ENCODE measurements at regions not wholly inside any gene's neighbourhood (a gene's known extent, or its start where the extent isn't known, plus 50 kb on each side); places are given as distances from the start of the nearest gene placed in this dataset.

- no peaks in the 10 kb centered on the region for H3K27me3 ChIP-seq
- WGBS, result 58% methylated on average over 6 of the region's 6 CpGs
- intact Hi-C loops (cut with DNase I), result no loop called here
- H3K4me3 ChIP-seq, result peak overlapping the region; percentile 5 to 89 (median 10)
- DNase-seq (ENCODE audit: extremely low spot score), result no peak
- no peaks in the 10 kb centered on the region for H3K9me3 ChIP-seq
- no peaks in the 10 kb centered on the region for H3K36me3 ChIP-seq
- TF ChIP-seq EP300 (IDR thresholded peaks at IDR 0.05) (no peak), CTCF (IDR thresholded peaks at IDR 0.05) (no peak), POLR2A (IDR thresholded peaks at IDR 0.05; ENCODE audit: low read depth) (no peak), POLR2AphosphoS5 (IDR thresholded peaks at IDR 0.05) (no peak)
- peaks cover 57 to 76% (median 66%) of the 10 kb centered on the region in 4 donors for H3K4me1 ChIP-seq
- peak overlapping the region; percentile 97 to 99 (median 99) for H3K27ac ChIP-seq (replicated peaks in 1 of 4)
Measured at GRCh38 chr14:73788701-73789551, 62.7 kb upstream of the PTGR2 start.

- Histone ChIP-seq H3K9me3 (no peaks in the 10 kb centered on the region), H3K36me3 (no peaks in the 10 kb centered on the region), H3K27me3 (no peaks in the 10 kb centered on the region), H3K27ac (replicated peaks in 1 of 4) (peak overlapping the region; percentile 97 to 99 (median 99)), H3K4me3 (peak overlapping the region; percentile 66 to 89 (median 81)), H3K4me1 (peaks cover 61 to 76% (median 72%) of the 10 kb centered on the region in 4 donors)
- WGBS, result 29% methylated on average over 4 of the region's 4 CpGs
- TF ChIP-seq POLR2AphosphoS5 (IDR thresholded peaks at IDR 0.05) (no peak), POLR2A (IDR thresholded peaks at IDR 0.05; ENCODE audit: low read depth) (no peak), CTCF (IDR thresholded peaks at IDR 0.05) (no peak), EP300 (IDR thresholded peaks at IDR 0.05) (no peak)
- intact Hi-C loops (cut with DNase I), result no loop called here
- no peak for DNase-seq (ENCODE audit: extremely low spot score)
Measured at GRCh38 chr14:73788317-73788598, 63.4 kb upstream of the PTGR2 start.

- Histone ChIP-seq H3K9me3 (no peaks in the 10 kb centered on the region), H3K4me3 (peak overlapping the region; percentile 66 to 89 (median 81)), H3K27ac (replicated peaks in 1 of 4) (peak overlapping the region; percentile 97 to 99 (median 99)), H3K27me3 (no peaks in the 10 kb centered on the region), H3K36me3 (no peaks in the 10 kb centered on the region), H3K4me1 (peaks cover 67 to 82% (median 77%) of the 10 kb centered on the region in 4 donors)
- no peak for DNase-seq (ENCODE audit: extremely low spot score)
- 2% methylated on average over 17 of the region's 17 CpGs for WGBS
- intact Hi-C loops (cut with DNase I), result loop anchor here (2.0 kb wide), 1 partner anchor 29 kb away; no protein-coding TSS in a partner anchor
- no peak for TF ChIP-seq POLR2A (IDR thresholded peaks at IDR 0.05; ENCODE audit: low read depth)
- TF ChIP-seq POLR2AphosphoS5 (IDR thresholded peaks at IDR 0.05), result no peak
- no peak for TF ChIP-seq EP300 (IDR thresholded peaks at IDR 0.05)
- no peak for TF ChIP-seq CTCF (IDR thresholded peaks at IDR 0.05)
Measured at GRCh38 chr14:73787486-73788316, 63.9 kb upstream of the PTGR2 start.

GRCh38 chr14:73786636-73787485, 64.8 kb upstream of the PTGR2 start:
- no peaks in the 10 kb centered on the region for H3K36me3 ChIP-seq
- intact Hi-C loops (cut with DNase I), result loop anchor here (2.0 kb wide), 1 partner anchor 28 kb away; no protein-coding TSS in a partner anchor
- H3K9me3 ChIP-seq, result no peaks in the 10 kb centered on the region
- 0% methylated on average over 3 of the region's 105 CpGs for WGBS
- no peak for DNase-seq (ENCODE audit: extremely low spot score)
- H3K27ac ChIP-seq (replicated peaks in 1 of 4), result peak overlapping the region; percentile 97 to 99 (median 99)
- TF ChIP-seq CTCF (IDR thresholded peaks at IDR 0.05), result no peak
- peak; percentile 68 to 82 for TF ChIP-seq POLR2AphosphoS5 (IDR thresholded peaks at IDR 0.05)
- peaks cover 74 to 87% (median 84%) of the 10 kb centered on the region in 4 donors for H3K4me1 ChIP-seq
- H3K4me3 ChIP-seq, result peak overlapping the region; percentile 66 to 89 (median 81)
- H3K27me3 ChIP-seq, result no peaks in the 10 kb centered on the region
